ENCODE measurements at regions not wholly inside any gene's neighbourhood (a gene's known extent, or its start where the extent isn't known, plus 50 kb on each side); places are given as distances from the start of the nearest gene placed in this dataset.

DNA sequence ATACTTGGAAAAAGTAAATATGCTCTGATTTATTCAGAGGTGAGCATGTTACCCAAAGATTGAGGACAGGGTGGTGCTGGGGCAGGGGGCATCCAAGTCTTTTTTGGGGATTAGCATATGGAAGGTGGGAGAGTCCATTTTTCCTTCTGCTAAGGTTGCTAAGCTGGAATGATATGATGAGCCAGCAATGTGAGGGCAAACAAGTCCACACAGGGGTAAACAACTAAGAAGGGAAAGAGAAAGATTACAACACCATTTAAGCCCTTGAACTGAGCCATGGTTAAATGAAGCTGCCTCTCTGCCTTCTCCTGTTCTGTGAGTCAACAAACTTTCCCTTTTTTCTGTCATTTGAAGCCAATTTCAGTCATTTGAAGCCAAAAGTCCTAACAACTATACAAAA lies 89.0 kb downstream of the RPL22L1 start:
- Histone ChIP-seq H3K4me3 (ENCODE audit: insufficient read depth, low read depth, low read length) (no peak overlapping the region), H4K20me1 (ENCODE audit: insufficient read depth, low read length) (no peaks in the 10 kb centered on the region), H3K9ac (ENCODE audit: low read length) (no peak overlapping the region), H3K27ac (ENCODE audit: low read depth, low read length) (no peak overlapping the region), H2AFZ (ENCODE audit: low read depth, low read length) (no peak overlapping the region), H3K27me3 (ENCODE audit: insufficient read depth, low read length) (no peaks in the 10 kb centered on the region), H3K4me1 (ENCODE audit: insufficient read depth, low read length) (no peaks in the 10 kb centered on the region), H3K36me3 (ENCODE audit: insufficient read depth, low read length) (no peaks in the 10 kb centered on the region), H3K4me2 (ENCODE audit: low read length) (no peak overlapping the region), H3K9me3 (ENCODE audit: insufficient read depth, low read depth, low read length) (no peaks in the 10 kb centered on the region), H3K79me2 (ENCODE audit: insufficient read depth, low read length) (no peaks in the 10 kb centered on the region)
- FAIRE-seq (no peak), DNase-seq (ENCODE audit: low read depth) (no peak)
- H3K9me3 Mint-ChIP-seq (ENCODE audit: unreplicated experiment): no peaks in the 10 kb centered on the region
- H3K4me1 Mint-ChIP-seq (ENCODE audit: low read depth, unreplicated experiment): no peaks in the 10 kb centered on the region
- H3K36me3 Mint-ChIP-seq (ENCODE audit: low read depth, unreplicated experiment): no peaks in the 10 kb centered on the region
- peaks cover 6% of the 10 kb centered on the region for H3K27me3 Mint-ChIP-seq (ENCODE audit: low read depth, unreplicated experiment)
- no peak overlapping the region for H3K27ac Mint-ChIP-seq (ENCODE audit: unreplicated experiment)
- no peak overlapping the region for H3K4me3 Mint-ChIP-seq (ENCODE audit: unreplicated experiment)
- no peak for TF ChIP-seq CTCF (IDR thresholded peaks at IDR 0.05; ENCODE audit: insufficient read depth, low read depth, low read length)
- TF ChIP-seq EZH2 (IDR thresholded peaks at IDR 0.05; ENCODE audit: insufficient read depth, low read length): no peak

DNA sequence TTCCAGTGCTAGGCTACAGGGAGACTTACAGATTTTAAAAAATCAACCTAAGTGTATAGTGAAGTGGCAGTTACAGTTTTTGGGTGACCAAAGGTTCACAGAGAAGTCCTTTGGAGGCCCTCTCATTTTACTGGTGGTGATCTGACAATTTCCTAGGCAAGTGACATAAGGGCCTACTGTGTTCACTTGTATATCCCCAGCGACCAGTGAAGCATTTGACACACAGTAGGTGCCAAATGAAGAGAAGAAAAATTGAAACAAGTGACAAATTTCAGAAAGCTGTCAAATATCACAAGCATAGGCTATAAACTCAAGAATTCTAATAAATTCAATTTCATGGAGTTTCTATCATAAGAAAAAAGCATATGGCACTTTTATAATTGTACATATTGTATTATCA lies 89.5 kb downstream of the RPL22L1 start:
- no peaks in the 10 kb centered on the region for H3K4me1 Mint-ChIP-seq (ENCODE audit: low read depth, unreplicated experiment)
- Histone ChIP-seq H3K79me2 (ENCODE audit: insufficient read depth, low read length) (no peaks in the 10 kb centered on the region), H3K27me3 (ENCODE audit: insufficient read depth, low read length) (no peaks in the 10 kb centered on the region), H3K4me2 (ENCODE audit: low read length) (no peak overlapping the region), H3K27ac (ENCODE audit: low read depth, low read length) (no peak overlapping the region), H4K20me1 (ENCODE audit: insufficient read depth, low read length) (no peaks in the 10 kb centered on the region), H3K4me3 (ENCODE audit: insufficient read depth, low read depth, low read length) (no peak overlapping the region), H3K9me3 (ENCODE audit: insufficient read depth, low read depth, low read length) (no peaks in the 10 kb centered on the region), H3K4me1 (ENCODE audit: insufficient read depth, low read length) (no peaks in the 10 kb centered on the region), H2AFZ (ENCODE audit: low read depth, low read length) (no peak overlapping the region), H3K36me3 (ENCODE audit: insufficient read depth, low read length) (no peaks in the 10 kb centered on the region), H3K9ac (ENCODE audit: low read length) (no peak overlapping the region)
- no peaks in the 10 kb centered on the region for H3K9me3 Mint-ChIP-seq (ENCODE audit: unreplicated experiment)
- H3K36me3 Mint-ChIP-seq (ENCODE audit: low read depth, unreplicated experiment): no peaks in the 10 kb centered on the region
- peaks cover 6% of the 10 kb centered on the region for H3K27me3 Mint-ChIP-seq (ENCODE audit: low read depth, unreplicated experiment)
- no peak for TF ChIP-seq EZH2 (IDR thresholded peaks at IDR 0.05; ENCODE audit: insufficient read depth, low read length)
- no peak for TF ChIP-seq CTCF (IDR thresholded peaks at IDR 0.05; ENCODE audit: insufficient read depth, low read depth, low read length)
- H3K4me3 Mint-ChIP-seq (ENCODE audit: unreplicated experiment): no peak overlapping the region
- DNase-seq (ENCODE audit: low read depth) (no peak), FAIRE-seq (no peak)
- H3K27ac Mint-ChIP-seq (ENCODE audit: unreplicated experiment): no peak overlapping the region

- DNase-seq (ENCODE audit: low read depth) (no peak), FAIRE-seq (no peak)
- no peaks in the 10 kb centered on the region for H3K4me1 ChIP-seq (ENCODE audit: insufficient read depth, low read length)
- no peak overlapping the region for H3K9ac ChIP-seq (ENCODE audit: low read length)
- no peak overlapping the region for H3K4me3 ChIP-seq (ENCODE audit: insufficient read depth, low read depth, low read length)
- Mint-ChIP-seq H3K4me3 (ENCODE audit: unreplicated experiment) (no peak overlapping the region), H3K36me3 (ENCODE audit: low read depth, unreplicated experiment) (no peaks in the 10 kb centered on the region), H3K27ac (ENCODE audit: unreplicated experiment) (no peak overlapping the region), H3K4me1 (ENCODE audit: low read depth, unreplicated experiment) (peaks cover 2% of the 10 kb centered on the region), H3K9me3 (ENCODE audit: unreplicated experiment) (no peaks in the 10 kb centered on the region), H3K27me3 (ENCODE audit: low read depth, unreplicated experiment) (peaks cover 6% of the 10 kb centered on the region)
- H3K36me3 ChIP-seq (ENCODE audit: insufficient read depth, low read length): no peaks in the 10 kb centered on the region
- no peaks in the 10 kb centered on the region for H3K79me2 ChIP-seq (ENCODE audit: insufficient read depth, low read length)
- no peaks in the 10 kb centered on the region for H4K20me1 ChIP-seq (ENCODE audit: insufficient read depth, low read length)
- H3K27ac ChIP-seq (ENCODE audit: low read depth, low read length): no peak overlapping the region
- H3K9me3 ChIP-seq (ENCODE audit: insufficient read depth, low read depth, low read length): no peaks in the 10 kb centered on the region
- H2AFZ ChIP-seq (ENCODE audit: low read depth, low read length): no peak overlapping the region
- TF ChIP-seq CTCF (IDR thresholded peaks at IDR 0.05; ENCODE audit: insufficient read depth, low read depth, low read length) (no peak), EZH2 (IDR thresholded peaks at IDR 0.05; ENCODE audit: insufficient read depth, low read length) (no peak)
- H3K27me3 ChIP-seq (ENCODE audit: insufficient read depth, low read length): no peaks in the 10 kb centered on the region
- no peak overlapping the region for H3K4me2 ChIP-seq (ENCODE audit: low read length)
Measured at GRCh38 chr3:170778240-170779217, 91.5 kb downstream of the RPL22L1 start.
